ENCODE measurements at regions not wholly inside any gene's neighbourhood (a gene's known extent, or its start where the extent isn't known, plus 50 kb on each side); places are given as distances from the start of the nearest gene placed in this dataset.
"Not testable (repeated sequence)": the region's sequence is repeated elsewhere in the genome, so short reads cannot be mapped to it uniquely, and the experiment has no call there.

DNA sequence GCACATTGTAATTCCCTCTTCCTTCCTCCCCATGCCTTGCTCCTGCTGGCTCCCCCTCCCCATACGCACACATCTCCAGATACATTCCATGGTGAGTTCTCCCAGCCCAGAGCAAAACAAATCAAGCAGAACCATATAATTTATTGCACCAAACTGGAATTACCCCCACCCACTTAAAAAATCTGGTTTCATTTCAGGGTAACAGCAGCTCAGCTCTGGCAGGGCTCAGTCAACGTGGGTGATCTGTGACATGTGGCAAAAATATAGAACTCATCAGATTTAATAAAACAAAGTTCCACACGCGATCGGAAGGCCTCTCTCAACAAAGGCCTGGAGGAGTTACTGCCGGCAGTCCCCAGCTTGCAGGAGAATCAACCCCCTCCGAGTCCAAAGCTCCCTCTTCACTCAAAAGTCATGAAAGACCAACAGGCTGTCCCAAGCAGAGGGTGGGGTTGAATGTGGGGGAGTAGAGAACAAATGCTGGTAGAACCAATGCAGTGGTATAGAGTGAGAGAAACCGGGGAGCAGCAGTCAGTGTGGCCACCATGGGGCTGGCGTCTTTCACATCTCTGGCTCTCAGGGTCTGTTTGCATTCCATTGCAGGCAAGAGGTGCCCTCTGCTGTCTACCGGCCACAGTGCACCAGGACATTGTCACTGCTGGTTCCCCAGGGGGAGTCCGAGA lies 323.3 kb upstream of the NT5E start:
- DNase-seq, result peak; percentile 6

DNA sequence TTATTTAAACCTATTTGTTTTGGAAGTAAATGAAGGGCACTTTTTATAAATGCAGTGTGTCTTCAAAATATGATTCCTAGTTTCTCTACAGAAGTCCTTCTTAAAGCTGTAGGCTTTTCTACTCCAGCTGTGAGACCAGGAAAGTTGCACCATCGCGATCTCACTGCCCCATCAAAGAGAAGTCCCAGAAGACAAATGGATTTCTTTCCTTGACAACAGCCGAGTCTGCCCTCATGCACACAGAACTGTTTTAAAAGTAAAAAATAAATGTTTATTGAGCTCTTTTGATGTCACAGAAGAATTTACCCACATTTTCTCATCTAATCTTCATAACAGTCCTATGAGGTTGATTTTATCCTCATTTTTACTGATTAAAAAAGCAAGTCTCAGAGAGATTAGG lies 324.4 kb upstream of the NT5E start:
- no peak for DNase-seq

DNA sequence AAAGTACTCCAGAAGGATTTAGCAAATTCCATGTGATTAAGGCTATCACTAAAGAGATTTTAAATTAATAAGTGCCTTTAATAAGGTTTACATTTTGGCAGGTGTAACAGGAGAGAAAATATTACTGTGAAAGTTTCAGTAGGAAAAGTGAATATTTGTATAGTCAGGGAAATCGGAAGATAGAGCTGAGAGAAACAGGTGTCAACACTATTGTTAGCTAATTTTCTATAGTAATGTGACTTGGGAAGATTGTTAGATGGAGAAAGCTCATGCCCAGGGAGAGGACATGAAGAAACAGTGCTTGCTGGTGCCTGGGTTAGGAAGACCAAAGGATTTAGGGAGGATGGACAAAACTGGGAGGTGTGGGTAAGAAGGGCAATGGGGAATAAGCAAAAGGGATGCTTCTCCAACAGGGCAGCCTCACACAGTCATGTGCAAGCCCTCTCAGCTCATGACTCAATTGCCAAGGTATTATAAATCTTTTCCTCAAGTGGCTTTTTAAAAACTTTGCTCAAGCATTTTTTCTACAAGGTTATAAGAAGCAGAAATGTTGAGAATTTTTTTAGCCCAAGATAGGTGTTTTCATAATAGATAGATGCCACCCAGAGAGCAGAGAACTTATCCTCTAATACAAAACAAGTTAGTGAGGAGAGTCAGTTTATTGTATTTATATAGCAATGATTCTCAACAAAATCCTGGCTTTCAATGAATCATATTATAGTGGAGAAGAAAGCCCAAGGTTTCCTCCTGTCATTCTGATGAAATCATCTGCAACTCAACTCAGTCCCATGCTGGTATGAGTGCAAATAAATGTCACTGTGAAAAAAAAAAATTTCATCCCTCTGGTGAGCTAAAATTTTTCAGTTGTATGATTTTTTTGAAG lies 325.2 kb upstream of the NT5E start:
- DNase-seq, result no peak

- DNase-seq, result no peak
Measured at GRCh38 chr6:85121158-85121557, 328.7 kb upstream of the NT5E start.

GRCh38 chr6:85118652-85119235 lies 331.1 kb upstream of the NT5E start:
- DNase-seq, result no peak

GRCh38 chr6:85118233-85118632 lies 331.6 kb upstream of the NT5E start:
- no peak for DNase-seq

GRCh38 chr6:85116475-85116874 lies 333.4 kb upstream of the NT5E start:
- DNase-seq, result no peak

GRCh38 chr6:85115876-85116275 lies 334.0 kb upstream of the NT5E start:
- no peak for DNase-seq

GRCh38 chr6:85115376-85115775 lies 334.5 kb upstream of the NT5E start:
- no peak for DNase-seq

DNA sequence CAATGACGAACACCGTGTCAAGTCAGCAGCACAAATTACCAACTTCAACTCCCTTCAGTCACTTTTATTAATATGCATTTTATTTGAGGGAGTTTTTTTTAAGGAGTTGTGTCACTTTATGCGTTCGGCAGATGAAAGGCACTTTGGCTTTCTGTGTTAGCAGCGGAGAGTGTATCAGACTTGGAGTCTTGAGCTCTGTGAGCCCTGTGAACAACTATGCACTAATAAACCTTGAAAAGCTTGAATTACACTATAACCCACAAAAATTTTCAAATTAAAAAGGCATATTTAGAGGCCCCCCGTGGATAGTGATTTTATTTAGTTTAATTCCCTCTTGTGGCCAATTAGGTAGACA lies 335.3 kb upstream of the NT5E start:
- no peak for DNase-seq

GRCh38 chr6:85113934-85114580 lies 335.8 kb upstream of the NT5E start:
- no peak for DNase-seq

DNA sequence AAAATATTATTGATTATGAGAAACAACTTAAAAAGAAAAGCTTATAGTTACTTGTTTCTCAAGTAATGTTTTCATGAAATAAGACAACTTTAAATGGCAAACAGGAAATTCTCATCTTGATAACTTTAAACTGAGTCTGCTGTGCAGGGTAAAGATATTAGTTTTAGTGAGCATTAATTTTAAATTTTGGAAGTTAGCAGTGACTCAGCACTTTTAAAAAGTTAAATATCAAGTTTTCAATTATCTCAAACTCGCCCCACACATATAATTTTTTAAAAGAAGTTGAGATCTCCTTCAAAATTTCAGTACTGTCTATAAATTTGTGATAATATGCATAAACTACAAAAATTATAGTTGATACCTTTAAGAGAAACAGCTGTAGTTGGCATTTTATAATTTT lies 337.3 kb upstream of the NT5E start:
- DNase-seq, result no peak

DNA sequence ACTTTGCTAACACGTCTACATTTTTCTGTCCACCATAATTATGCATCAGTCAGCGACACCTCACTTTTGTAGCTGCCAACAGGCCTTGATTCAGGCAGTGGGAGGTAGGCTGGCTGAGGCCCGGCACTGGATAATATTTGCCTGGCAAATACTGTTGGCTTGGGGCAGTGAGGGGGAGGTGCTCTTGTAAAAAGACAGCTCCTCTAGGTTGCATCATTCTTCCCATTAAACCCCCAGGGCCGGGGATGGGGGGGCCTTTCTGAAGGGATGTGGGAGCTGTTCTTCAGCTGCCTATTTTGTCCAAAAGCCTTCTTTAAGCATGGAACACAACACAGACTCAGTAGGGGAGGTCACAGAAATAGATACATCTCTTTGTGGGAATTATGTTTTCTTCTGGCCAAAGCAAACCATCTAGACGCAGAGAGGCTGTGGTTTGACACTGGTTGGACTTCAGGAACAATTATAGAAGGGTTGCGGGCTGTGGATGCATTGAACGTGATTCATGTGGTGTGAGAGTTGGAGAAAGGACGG lies 338.3 kb upstream of the NT5E start:
- DNase-seq, result peak; percentile 0

DNA sequence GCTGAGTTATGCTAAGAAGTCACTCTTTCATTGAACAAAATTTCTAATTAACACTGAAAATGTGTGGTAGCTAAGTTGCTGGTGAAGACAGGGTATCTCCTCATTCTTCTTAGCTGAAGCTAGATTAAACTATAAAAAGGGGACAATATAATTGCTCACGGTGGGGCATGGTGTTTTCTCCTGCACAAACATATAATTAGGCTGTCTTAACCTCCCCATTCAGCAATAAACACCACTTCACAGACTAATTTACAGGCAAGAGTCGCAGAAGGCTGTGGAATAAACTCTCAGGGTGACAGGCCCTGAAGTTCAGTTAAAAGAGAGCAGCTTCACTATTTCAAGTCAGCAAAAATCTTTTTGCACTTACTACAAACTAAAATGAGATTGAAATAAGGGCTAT lies 338.9 kb upstream of the NT5E start:
- DNase-seq, result no peak

GRCh38 chr6:85107701-85108100 lies 342.2 kb upstream of the NT5E start:
- DNase-seq, result no peak

DNA sequence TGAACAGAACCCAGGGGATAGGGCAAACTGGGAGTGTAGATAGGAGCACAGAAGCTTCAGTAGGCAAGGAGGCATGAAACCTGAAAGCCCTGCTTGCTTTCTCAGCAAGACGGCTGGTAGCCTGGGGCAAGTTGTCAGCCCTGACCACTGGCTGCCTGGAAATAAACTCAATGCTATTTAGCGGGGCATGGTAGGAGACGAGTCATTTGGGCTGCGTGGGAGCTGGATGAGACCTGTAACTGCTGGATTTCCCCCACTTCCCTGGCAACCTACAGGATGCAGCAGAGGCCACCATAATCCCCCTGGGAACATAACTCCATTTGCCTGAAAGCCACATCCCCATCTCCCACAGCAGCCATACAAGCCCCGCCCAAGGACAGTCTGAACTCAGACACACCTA lies 332.6 kb upstream of the TBX18 start:
- DNase-seq, result no peak

DNA sequence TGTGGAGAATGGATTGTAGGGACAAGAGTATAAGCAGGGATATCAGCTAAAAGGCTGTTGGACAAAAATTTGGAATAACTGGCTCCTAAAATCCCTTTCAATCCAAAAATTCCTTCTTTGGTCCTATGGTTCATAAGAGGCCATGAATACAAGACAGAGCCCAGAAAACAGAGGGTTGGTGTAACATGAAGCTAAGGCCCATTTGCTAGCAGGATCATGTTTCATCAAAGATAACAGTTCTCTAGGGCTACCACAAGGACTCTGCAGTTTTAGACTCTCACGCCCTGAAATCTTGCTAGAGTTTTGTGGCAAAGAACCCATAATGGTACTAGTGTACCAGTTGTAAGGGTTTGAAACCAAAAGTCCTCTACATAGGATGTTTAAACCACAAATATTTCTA lies 327.8 kb upstream of the TBX18 start:
- no peak for DNase-seq

GRCh38 chr6:85089255-85089654 lies 324.9 kb upstream of the TBX18 start:
- DNase-seq, result no peak

DNA sequence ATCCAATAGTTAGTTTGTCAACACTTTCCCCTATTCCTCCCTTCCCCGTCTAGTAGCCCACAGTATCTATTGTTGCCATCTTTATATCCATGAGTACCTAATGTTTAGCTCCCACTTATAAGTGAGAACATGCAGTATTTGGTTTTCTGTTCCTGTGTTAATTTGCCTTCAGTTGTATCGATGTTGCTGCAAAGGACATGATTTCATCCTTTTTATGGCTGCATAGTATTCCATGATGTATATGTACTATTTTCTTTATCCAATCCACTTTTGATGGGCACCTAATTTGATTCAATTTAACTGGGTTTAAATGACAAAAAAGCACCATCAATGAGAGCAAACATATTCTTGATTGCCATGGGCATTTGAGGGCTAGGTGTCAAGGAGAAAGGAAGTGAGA lies 321.5 kb upstream of the TBX18 start:
- DNase-seq, result no peak

- DNase-seq, result no peak
Measured at GRCh38 chr6:85081102-85081501, 316.7 kb upstream of the TBX18 start.

- no peak for DNase-seq
Measured at GRCh38 chr6:85079761-85080160, 315.4 kb upstream of the TBX18 start.

DNA sequence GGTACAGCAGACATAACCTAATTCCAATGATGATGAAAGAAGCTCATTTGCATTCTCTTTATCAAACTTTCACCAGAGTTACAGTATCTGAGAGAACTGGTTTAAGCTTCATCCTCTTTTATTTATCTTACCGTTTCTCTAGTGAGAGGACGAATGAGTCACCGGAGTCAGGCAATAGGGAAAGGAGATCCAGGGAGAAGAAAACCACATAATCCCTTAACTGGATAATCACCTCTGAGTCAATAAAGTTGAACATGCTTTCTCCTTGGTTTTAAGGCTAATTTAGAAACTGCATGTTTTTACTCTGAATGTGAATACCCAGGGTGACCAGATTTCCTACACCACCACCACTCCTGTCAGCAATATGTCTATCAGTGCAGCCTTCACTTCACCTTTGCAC lies 313.7 kb upstream of the TBX18 start:
- DNase-seq, result no peak

DNA sequence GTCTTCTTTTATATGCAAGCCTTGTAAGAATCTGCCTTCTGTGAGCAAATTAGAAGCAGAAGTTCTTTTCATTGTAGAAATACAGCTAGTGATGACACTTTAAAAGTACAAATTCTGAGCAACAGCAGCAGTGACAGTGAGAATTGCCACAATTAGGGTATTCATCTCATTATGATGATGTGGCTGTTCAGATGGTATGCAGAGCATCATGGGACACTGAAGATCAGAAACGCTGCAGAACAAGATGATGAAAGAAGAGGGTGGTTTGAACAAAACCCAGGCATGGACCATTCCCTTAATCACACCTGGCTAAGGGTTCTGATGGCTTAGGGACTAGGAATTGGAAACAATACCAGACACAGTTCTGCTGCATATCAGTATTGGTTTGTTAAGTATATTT lies 312.7 kb upstream of the TBX18 start:
- no peak for DNase-seq

DNA sequence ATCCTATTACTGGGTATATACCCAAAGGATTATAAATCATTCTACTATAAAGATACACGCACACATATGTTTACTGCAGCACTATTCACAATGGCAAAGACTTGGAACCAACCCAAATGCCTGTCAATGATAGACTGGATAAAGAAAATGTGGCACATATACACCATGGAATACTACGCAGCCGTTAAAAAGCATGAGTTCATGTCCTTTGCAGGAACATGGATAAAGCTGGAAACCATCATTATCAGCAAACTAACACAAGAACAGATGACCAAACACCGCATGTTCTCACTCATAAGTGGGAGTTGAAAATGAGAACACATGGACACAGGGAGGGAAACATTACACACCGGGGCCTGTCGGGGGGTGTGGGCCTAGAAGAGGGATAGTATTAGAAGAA lies 307.4 kb upstream of the TBX18 start:
- not testable (repeated sequence) for DNase-seq

All from NCI-H526 treated with DMSO at 0.1 percent for 48 hours (cell line).